Gastrocnemius medialis (tissue), 4 donors: ENCODE measurements at regions not wholly inside any gene's neighbourhood (a gene's known extent, or its start where the extent isn't known, plus 50 kb on each side); places are given as distances from the start of the nearest gene placed in this dataset.

Experiments
- ATAC-seq, 2 donors: fragments of 150-250 bp; one replicate each; pipeline ENCODE4 v1.9.1; 2016
- DNase-seq, 2 donors: peaks; one replicate each; pipeline ENCODE4 v3.0.0-alpha.2; 2019
- H3K27ac ChIP-seq, 4 donors: fragments of 200-600 bp; sonication (generic); 1 replicate in 1 of 4; 2 replicates in 3 of 4; pipeline ENCODE4 v1.5.1; 2016 to 2018; ENCODE audit warnings: mild to moderate bottlenecking in 2 of 4, moderate library complexity in 1 of 4
- H3K27me3 ChIP-seq, 3 donors: fragments of 200-600 bp; sonication (generic) in 2 of 3; 1 replicate in 1 of 3; 2 replicates in 2 of 3; pipeline versions ENCODE4 v1.5.1 to v1.6.0; 2016 to 2019; ENCODE audit warnings: mild to moderate bottlenecking in 1 of 3, moderate library complexity in 1 of 3
- H3K36me3 ChIP-seq, 2 donors: fragments of 200-600 bp; sonication (generic) in 1 of 2; one replicate each; pipeline ENCODE4 v1.5.1; 2017 to 2018
- H3K4me1 ChIP-seq, 2 donors: fragments of 200-600 bp; sonication (generic) in 1 of 2; one replicate each; pipeline ENCODE4 v1.5.1; 2016 to 2017; ENCODE audit warnings: mild to moderate bottlenecking in 2 of 2
- H3K4me3 ChIP-seq, 4 donors: fragments of 200-600 bp; sonication (generic) in 3 of 4; 1 replicate in 1 of 4; 2 replicates in 3 of 4; pipeline ENCODE4 v1.5.1; 2016 to 2019; ENCODE audit warnings: mild to moderate bottlenecking in 2 of 4
- H3K9me3 ChIP-seq, 3 donors: fragments of 200-600 bp; sonication (generic) in 2 of 3; 1 replicate in 1 of 3; 2 replicates in 2 of 3; pipeline ENCODE4 v1.5.1; 2016 to 2019
- CTCF ChIP-seq, 5 experiments: fragments of 450-650 bp in 3 of 5; fragments of 200-600 bp in 2 of 5; sonication (generic) in 2 of 5; IDR thresholded peaks in 4 of 5; conservative IDR thresholded peaks in 1 of 5; 1 replicate in 4 of 5; 2 replicates in 1 of 5; pipeline ENCODE4 v1.5.1; 2016 to 2019; ENCODE audit warnings: antibody characterized with exemption in 5 of 5, mild to moderate bottlenecking in 3 of 5, moderate library complexity in 3 of 5
- POLR2A ChIP-seq, 2 donors: fragments of 450-650 bp; IDR thresholded peaks; one replicate each; pipeline ENCODE4 v1.6.1; 2017; ENCODE audit warnings: antibody characterized with exemption in 2 of 2, mild to moderate bottlenecking in 2 of 2, moderate library complexity in 2 of 2
- in situ Hi-C, 4 donors: fragments of 200-750 bp; cut with MboI; loops; one replicate each; pipeline versions ENCODE4 v1.15.0 to v1.8.0; 2017; ENCODE audit warnings: low sequenced_read_pairs in 4 of 4
- intact Hi-C: fragments of 100-400 bp; cut with DNase I; formaldehyde crosslinking; loops from one replicate; pipeline ENCODE4 v1.15.1; 2023; ENCODE audit warnings: low total_unique reads

DNA sequence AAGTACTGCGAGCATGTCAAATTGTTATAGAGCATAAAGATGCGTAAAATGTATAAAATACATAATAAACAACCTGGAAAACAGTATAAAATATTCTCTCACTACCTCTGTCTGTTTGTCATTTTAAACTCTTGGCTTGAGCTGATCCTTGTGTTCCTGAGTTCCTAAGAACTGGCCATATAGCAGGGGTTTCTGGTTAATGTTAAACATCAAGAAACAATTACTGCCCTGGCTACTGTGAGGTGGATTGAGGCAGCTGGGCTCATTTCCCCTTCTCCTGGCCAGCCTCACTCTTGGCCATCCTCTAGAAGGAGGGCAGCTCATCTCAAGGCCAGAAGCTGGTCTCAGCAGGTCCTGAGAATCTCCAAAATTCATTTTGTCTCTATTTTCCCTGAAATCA lies 297.3 kb upstream of the USP24 start:
- no peak overlapping the region for H3K27ac ChIP-seq
- H3K36me3 ChIP-seq, result no peaks in the 10 kb centered on the region
- intact Hi-C loops (no loop called here), in situ Hi-C loops (no loop called here)
- H3K9me3 ChIP-seq, result no peaks in the 10 kb centered on the region
- ATAC-seq (no peak), DNase-seq (no peak)
- no peaks in the 10 kb centered on the region for H3K27me3 ChIP-seq
- no peak overlapping the region for H3K4me3 ChIP-seq
- TF ChIP-seq CTCF (IDR thresholded peaks at IDR 0.05 in 4 of 5, conservative IDR thresholded peaks at IDR 0.05 in 1 of 5), result no peak
- no peak for TF ChIP-seq POLR2A (IDR thresholded peaks at IDR 0.05)
- no peaks in the 10 kb centered on the region for H3K4me1 ChIP-seq

DNA sequence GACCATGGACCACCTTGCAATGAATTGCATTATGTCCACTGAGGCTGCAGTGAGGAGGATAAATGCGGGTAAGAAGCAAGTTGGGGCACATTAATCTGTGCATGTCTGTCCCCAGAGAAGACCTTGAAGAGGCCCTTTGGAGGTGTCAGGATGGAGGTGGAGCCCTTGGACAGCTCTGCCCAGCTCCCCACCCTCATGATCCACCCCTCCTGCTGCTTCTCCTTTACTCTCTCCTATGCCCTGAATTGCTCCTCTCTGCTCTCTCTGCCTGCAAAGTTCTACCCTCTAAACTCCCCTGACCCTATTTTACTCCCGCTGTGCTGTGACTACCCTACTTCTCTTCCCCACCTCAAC lies 292.4 kb upstream of the USP24 start:
- in situ Hi-C loops, result no loop called here
- Histone ChIP-seq H3K4me3 (no peak overlapping the region), H3K4me1 (peaks cover 0 to 3% of the 10 kb centered on the region in 2 donors), H3K27me3 (no peaks in the 10 kb centered on the region), H3K27ac (no peak overlapping the region), H3K36me3 (no peaks in the 10 kb centered on the region), H3K9me3 (no peaks in the 10 kb centered on the region)
- no peak for DNase-seq
- no peak for TF ChIP-seq CTCF (IDR thresholded peaks at IDR 0.05 in 4 of 5, conservative IDR thresholded peaks at IDR 0.05 in 1 of 5)
- intact Hi-C loops, result no loop called here
- no peak for ATAC-seq

DNA sequence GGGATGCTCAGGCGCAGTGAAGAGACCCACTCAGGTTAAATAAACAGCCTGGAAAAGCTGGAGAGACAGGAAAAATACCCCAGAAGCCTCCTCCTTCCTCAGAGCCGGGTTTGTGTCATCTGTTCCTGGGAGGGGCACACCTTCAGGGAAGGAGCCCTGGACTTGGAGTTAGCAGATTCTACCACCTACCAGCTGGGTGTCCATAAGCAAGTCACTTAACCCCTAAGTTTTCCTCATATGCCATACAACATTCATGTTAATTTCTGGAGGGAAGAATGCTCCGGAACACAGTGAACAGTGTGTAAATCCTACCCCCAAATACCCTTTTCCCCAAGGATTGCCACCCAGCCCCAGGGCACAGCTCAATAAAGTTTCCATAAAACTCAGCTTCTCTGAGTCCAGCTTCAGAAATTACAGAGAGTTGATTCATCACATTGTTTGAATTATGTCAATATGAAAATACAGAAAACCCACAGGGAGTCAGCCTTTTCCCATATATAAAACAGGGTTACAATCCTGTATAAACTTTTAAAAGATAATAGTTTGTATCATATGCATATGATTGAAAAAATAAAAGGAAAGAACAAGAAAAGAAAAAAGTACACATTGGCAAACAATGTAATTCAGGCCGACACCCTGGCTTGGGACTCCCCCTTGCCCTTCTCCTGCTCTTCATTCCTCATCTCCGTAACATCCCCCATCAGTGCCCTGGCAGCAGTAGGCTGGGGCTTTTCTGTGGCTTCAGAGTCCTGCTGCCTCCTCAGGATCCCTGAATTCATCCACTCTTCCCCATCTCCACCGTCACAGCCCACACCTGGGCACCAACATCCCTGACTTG lies 291.8 kb upstream of the USP24 start:
- no peaks in the 10 kb centered on the region for H3K9me3 ChIP-seq
- TF ChIP-seq CTCF (IDR thresholded peaks at IDR 0.05 in 4 of 5, conservative IDR thresholded peaks at IDR 0.05 in 1 of 5), result no peak
- no peak for TF ChIP-seq POLR2A (IDR thresholded peaks at IDR 0.05)
- intact Hi-C loops, result no loop called here
- no peak overlapping the region for H3K27ac ChIP-seq
- H3K27me3 ChIP-seq, result no peaks in the 10 kb centered on the region
- ATAC-seq, result no peak
- in situ Hi-C loops, result no loop called here
- DNase-seq, result no peak
- H3K4me3 ChIP-seq, result no peak overlapping the region
- no peaks in the 10 kb centered on the region for H3K36me3 ChIP-seq
- peaks cover 0 to 3% of the 10 kb centered on the region in 2 donors for H3K4me1 ChIP-seq

GRCh38 chr1:55505326-55505725 lies 290.2 kb upstream of the USP24 start:
- Histone ChIP-seq H3K4me3 (no peak overlapping the region), H3K4me1 (peaks cover 0 to 3% of the 10 kb centered on the region in 2 donors), H3K9me3 (no peaks in the 10 kb centered on the region), H3K27ac (no peak overlapping the region), H3K36me3 (no peaks in the 10 kb centered on the region), H3K27me3 (no peaks in the 10 kb centered on the region)
- TF ChIP-seq CTCF (IDR thresholded peaks at IDR 0.05 in 4 of 5, conservative IDR thresholded peaks at IDR 0.05 in 1 of 5) (no peak), POLR2A (IDR thresholded peaks at IDR 0.05) (no peak)
- intact Hi-C loops (no loop called here), in situ Hi-C loops (no loop called here)
- ATAC-seq (no peak), DNase-seq (no peak)

DNA sequence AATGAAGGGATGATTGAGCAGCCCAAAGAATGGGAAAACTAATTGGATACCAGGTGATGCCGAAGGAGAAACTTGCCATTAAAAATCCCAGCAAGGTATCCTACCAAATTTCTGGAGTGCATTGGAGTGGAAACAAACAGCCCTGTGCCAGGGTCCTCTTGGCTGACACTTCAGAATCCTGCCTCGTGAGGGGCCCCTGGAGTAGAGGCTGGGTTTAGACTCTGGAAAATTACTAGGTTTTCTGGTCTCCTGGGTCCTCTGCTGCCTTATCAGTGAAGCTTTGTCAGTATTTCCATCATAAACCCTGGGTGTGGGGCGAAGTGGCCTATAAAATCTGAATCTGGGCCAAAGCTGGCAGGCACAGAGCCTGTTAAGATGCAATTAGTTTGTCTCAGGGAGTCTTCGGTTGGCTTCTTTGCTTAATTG lies 289.2 kb upstream of the USP24 start:
- Histone ChIP-seq H3K27ac (no peak overlapping the region), H3K9me3 (no peaks in the 10 kb centered on the region), H3K36me3 (no peaks in the 10 kb centered on the region), H3K27me3 (no peaks in the 10 kb centered on the region), H3K4me3 (no peak overlapping the region), H3K4me1 (peaks cover 0 to 3% of the 10 kb centered on the region in 2 donors)
- ATAC-seq (no peak), DNase-seq (no peak)
- TF ChIP-seq CTCF (IDR thresholded peaks at IDR 0.05 in 4 of 5, conservative IDR thresholded peaks at IDR 0.05 in 1 of 5) (no peak), POLR2A (IDR thresholded peaks at IDR 0.05) (no peak)
- intact Hi-C loops (no loop called here), in situ Hi-C loops (no loop called here)
